ENCODE measurements at regions not wholly inside any gene's neighbourhood (a gene's known extent, or its start where the extent isn't known, plus 50 kb on each side); places are given as distances from the start of the nearest gene placed in this dataset.

DNA sequence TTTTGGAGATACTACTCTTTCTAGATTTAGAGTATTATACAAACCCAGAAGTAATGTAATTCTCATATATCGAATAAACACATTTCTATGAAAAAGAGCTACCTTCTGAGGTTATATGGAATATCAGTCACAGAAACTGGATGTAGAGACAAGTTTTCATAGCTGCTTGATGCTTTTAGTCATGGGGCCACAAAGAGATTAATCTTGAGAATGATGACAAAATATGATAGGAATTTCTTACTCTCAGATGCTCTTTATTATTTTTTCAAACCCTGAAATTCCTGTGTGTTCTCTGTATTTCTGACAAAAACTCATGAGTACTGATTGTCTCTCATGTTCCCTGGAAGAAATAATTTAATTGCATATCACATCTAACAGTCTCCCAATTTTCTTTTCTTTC, 662.5 kb downstream of the RAPGEF2 start:
- TF ChIP-seq, protein P1, sequence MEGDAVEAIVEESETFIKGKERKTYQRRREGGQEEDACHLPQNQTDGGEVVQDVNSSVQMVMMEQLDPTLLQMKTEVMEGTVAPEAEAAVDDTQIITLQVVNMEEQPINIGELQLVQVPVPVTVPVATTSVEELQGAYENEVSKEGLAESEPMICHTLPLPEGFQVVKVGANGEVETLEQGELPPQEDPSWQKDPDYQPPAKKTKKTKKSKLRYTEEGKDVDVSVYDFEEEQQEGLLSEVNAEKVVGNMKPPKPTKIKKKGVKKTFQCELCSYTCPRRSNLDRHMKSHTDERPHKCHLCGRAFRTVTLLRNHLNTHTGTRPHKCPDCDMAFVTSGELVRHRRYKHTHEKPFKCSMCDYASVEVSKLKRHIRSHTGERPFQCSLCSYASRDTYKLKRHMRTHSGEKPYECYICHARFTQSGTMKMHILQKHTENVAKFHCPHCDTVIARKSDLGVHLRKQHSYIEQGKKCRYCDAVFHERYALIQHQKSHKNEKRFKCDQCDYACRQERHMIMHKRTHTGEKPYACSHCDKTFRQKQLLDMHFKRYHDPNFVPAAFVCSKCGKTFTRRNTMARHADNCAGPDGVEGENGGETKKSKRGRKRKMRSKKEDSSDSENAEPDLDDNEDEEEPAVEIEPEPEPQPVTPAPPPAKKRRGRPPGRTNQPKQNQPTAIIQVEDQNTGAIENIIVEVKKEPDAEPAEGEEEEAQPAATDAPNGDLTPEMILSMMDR (IDR thresholded peaks at IDR 0.05): no peak
- TF ChIP-seq EZH2 (IDR thresholded peaks at IDR 0.05; ENCODE audit: borderline replicate concordance, insufficient read depth, low read depth, low read length, poor library complexity, severe bottlenecking): no peak

Measured in B cell (primary cell).